Transverse colon (tissue), 4 donors: ENCODE measurements at regions not wholly inside any gene's neighbourhood (a gene's known extent, or its start where the extent isn't known, plus 50 kb on each side); places are given as distances from the start of the nearest gene placed in this dataset.
"Not testable (repeated sequence)": the region's sequence is repeated elsewhere in the genome, so short reads cannot be mapped to it uniquely, and the experiment has no call there.

Source experiments
- DNase-seq: peaks from one replicate; pipeline ENCODE4 v3.0.0-alpha.2; 2019
- H3K27ac ChIP-seq, 4 donors: fragments of 200-600 bp; sonication (generic); 2 replicates each; pipeline ENCODE4 v1.5.1; 2016 to 2018; ENCODE audit warnings: inconsistent platforms in 4 of 4
- H3K27me3 ChIP-seq: fragments of 200-600 bp; sonication (generic); 2 replicates; pipeline ENCODE4 v1.5.1; 2017; ENCODE audit warnings: inconsistent platforms
- H3K36me3 ChIP-seq, 4 donors: fragments of 200-600 bp; sonication (generic); 2 replicates each; pipeline ENCODE4 v1.5.1; 2017 to 2019; ENCODE audit warnings: inconsistent platforms in 4 of 4
- H3K4me1 ChIP-seq, 4 donors: fragments of 200-600 bp; sonication (generic); 2 replicates each; pipeline ENCODE4 v1.5.1; 2017 to 2020; ENCODE audit warnings: inconsistent platforms in 4 of 4
- H3K4me3 ChIP-seq, 4 donors: fragments of 200-600 bp; sonication (generic); 1 replicate in 1 of 4; 2 replicates in 3 of 4; pipeline versions ENCODE4 v1.5.1 to v1.6.1; 2017 to 2019; ENCODE audit warnings: inconsistent platforms in 4 of 4
- H3K9me3 ChIP-seq, 2 donors: fragments of 200-600 bp; sonication (generic); 2 replicates each; pipeline ENCODE4 v1.5.1; 2017 to 2019; ENCODE audit warnings: inconsistent platforms in 2 of 2
- CTCF ChIP-seq, 5 experiments: fragments of 200-600 bp in 3 of 5; fragments of 450-650 bp in 2 of 5; sonication (generic) in 3 of 5; IDR thresholded peaks; 1 replicate in 2 of 5; 2 replicates in 3 of 5; pipeline ENCODE4 v1.5.1; 2016 to 2017; ENCODE audit warnings: antibody characterized with exemption in 5 of 5, inconsistent platforms in 3 of 5, mild to moderate bottlenecking in 2 of 5, moderate library complexity in 1 of 5
- EP300 ChIP-seq: sonication (generic); formaldehyde crosslinking; IDR thresholded peaks from one replicate; pipeline ENCODE4 v1.6.1; 2017; ENCODE audit warnings: antibody characterized with exemption, low read depth
- POLR2A ChIP-seq: fragments of 450-650 bp; IDR thresholded peaks from one replicate; pipeline ENCODE4 v1.6.1; 2016; ENCODE audit warnings: antibody characterized with exemption, mild to moderate bottlenecking, moderate library complexity
- POLR2AphosphoS5 ChIP-seq, 3 donors: sonication (generic); formaldehyde crosslinking; IDR thresholded peaks; one replicate each; pipeline ENCODE4 v1.6.1; 2016; ENCODE audit warnings: antibody characterized with exemption in 3 of 3
- WGBS, 2 donors: methylation state at CpG; one replicate each; pipeline ENCODE4 v1.1.5; 2018; ENCODE audit warnings: low coverage in 1 of 2; 5-methylcytosine and 5-hydroxymethylcytosine counted together
- in situ Hi-C, 4 donors: fragments of 200-750 bp; cut with MboI; loops; one replicate each; pipeline versions ENCODE4 v1.15.0 to v1.15.1; 2017; ENCODE audit warnings: low sequenced_read_pairs in 3 of 4, low pct_ligation_motif_present in 1 of 4, low pct_unique_long_range_greater_than_20kb in 1 of 4
- intact Hi-C: fragments of 100-400 bp; cut with DNase I; formaldehyde crosslinking; loops from one replicate; pipeline ENCODE4 v1.15.1; 2023; ENCODE audit warnings: low total_unique reads

GRCh38 chr1:58058323-58058722 is 488.2 kb downstream of the OMA1 start:
- DNase-seq = no peak
- H3K4me3 ChIP-seq = no peak overlapping the region
- intact Hi-C loops = no loop called here
- no peaks in the 10 kb centered on the region for H3K9me3 ChIP-seq
- WGBS, 2 donors = 76 to 87% methylated on average over 3 to 7 of the region's 8 CpGs
- H3K36me3 ChIP-seq = no peaks in the 10 kb centered on the region
- H3K27me3 ChIP-seq = no peaks in the 10 kb centered on the region
- H3K4me1 ChIP-seq = no peaks in the 10 kb centered on the region
- TF ChIP-seq POLR2AphosphoS5 (IDR thresholded peaks at IDR 0.05) = no peak
- no peak for TF ChIP-seq EP300
- no peak for TF ChIP-seq POLR2A
- TF ChIP-seq CTCF (IDR thresholded peaks at IDR 0.05) = no peak
- in situ Hi-C loops = no loop called here
- H3K27ac ChIP-seq = no peak overlapping the region

- Histone ChIP-seq H3K9me3 (no peaks in the 10 kb centered on the region), H3K4me3 (no peak overlapping the region), H3K36me3 (no peaks in the 10 kb centered on the region), H3K4me1 (no peaks in the 10 kb centered on the region), H3K27ac (no peak overlapping the region), H3K27me3 (no peaks in the 10 kb centered on the region)
- no peak for DNase-seq
- in situ Hi-C loops = no loop called here
- intact Hi-C loops = no loop called here
- TF ChIP-seq EP300 = no peak
- no peak for TF ChIP-seq CTCF (IDR thresholded peaks at IDR 0.05)
- no peak for TF ChIP-seq POLR2A
- TF ChIP-seq POLR2AphosphoS5 (IDR thresholded peaks at IDR 0.05) = no peak
Observed at GRCh38 chr1:58057826-58058225, 488.7 kb downstream of the OMA1 start.

- H3K4me1 ChIP-seq, DNase-seq, H3K4me3 ChIP-seq, intact Hi-C loops, H3K36me3 ChIP-seq, in situ Hi-C loops, H3K27me3 ChIP-seq, H3K9me3 ChIP-seq, H3K27ac ChIP-seq: not testable (repeated sequence)
- 80 to 95% methylated on average over 1 to 2 of the region's 2 CpGs for WGBS, 2 donors
Observed at GRCh38 chr1:58051187-58051586, 495.3 kb downstream of the OMA1 start.

DNA sequence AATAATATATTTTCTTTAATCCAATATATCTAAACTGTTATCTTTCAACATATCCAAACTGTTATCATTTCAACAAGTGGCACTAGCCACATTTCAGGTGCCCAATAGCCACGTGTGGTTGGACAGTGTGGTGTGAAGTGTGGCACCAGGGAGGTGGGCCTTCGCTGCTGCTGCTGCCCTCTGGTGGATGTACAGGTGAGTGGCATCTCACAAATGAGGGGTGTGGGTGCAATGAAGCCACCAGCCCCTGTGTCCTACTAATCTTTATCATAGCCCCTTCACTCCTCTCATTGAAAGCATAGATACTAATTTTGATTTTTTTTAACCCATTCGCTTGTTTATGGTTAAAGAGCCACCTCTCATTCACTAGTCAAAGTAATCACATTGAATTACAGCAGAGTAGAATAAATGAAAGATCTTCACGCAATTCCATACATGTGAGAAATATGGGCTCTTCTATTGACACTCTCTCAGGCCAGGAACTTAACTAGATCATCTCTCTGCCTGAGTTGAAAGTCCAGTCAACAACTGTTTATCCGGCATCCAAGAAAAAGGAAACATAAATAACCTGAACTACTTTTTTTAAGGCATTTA is 499.2 kb downstream of the OMA1 start:
- intact Hi-C loops = loop anchor here (10.0 kb wide), 1 partner anchor 1213 kb away; no protein-coding TSS in a partner anchor
- Histone ChIP-seq H3K4me1 (no peaks in the 10 kb centered on the region), H3K27me3 (no peaks in the 10 kb centered on the region), H3K27ac (no peak overlapping the region), H3K9me3 (no peaks in the 10 kb centered on the region), H3K36me3 (no peaks in the 10 kb centered on the region), H3K4me3 (no peak overlapping the region)
- peak; percentile 21 for DNase-seq
- in situ Hi-C loops = loop anchor here in 2 of 4 donors (25.0 kb wide), 1 partner anchor 1210 kb away; no protein-coding TSS in a partner anchor
- TF ChIP-seq CTCF (IDR thresholded peaks at IDR 0.05) (peak; percentile 47 to 67 (median 50)), EP300 (no peak), POLR2AphosphoS5 (IDR thresholded peaks at IDR 0.05) (no peak), POLR2A (no peak)
- WGBS, 2 donors = 48 to 59% methylated on average over 5 of the region's 5 CpGs

- intact Hi-C loops (loop anchor here (10.0 kb wide), 1 partner anchor 1210 kb away; no protein-coding TSS in a partner anchor), in situ Hi-C loops (loop anchor here in 2 of 4 donors (25.0 kb wide), 1 partner anchor 1208 kb away; no protein-coding TSS in a partner anchor)
- DNase-seq = no peak
- no peak overlapping the region for H3K4me3 ChIP-seq
- no peaks in the 10 kb centered on the region for H3K4me1 ChIP-seq
- WGBS, 2 donors = 84 to 94% methylated on average over 3 to 15 of the region's 15 CpGs
- H3K27me3 ChIP-seq = no peaks in the 10 kb centered on the region
- TF ChIP-seq CTCF (IDR thresholded peaks at IDR 0.05) (no peak), POLR2A (no peak), POLR2AphosphoS5 (IDR thresholded peaks at IDR 0.05) (no peak), EP300 (no peak)
- H3K36me3 ChIP-seq = no peaks in the 10 kb centered on the region
- H3K9me3 ChIP-seq = no peaks in the 10 kb centered on the region
- no peak overlapping the region for H3K27ac ChIP-seq
Observed at GRCh38 chr1:58045094-58045705, 501.3 kb downstream of the OMA1 start.
